GM19239 (cell line): ENCODE measurements at regions not wholly inside any gene's neighbourhood (a gene's known extent, or its start where the extent isn't known, plus 50 kb on each side); places are given as distances from the start of the nearest gene placed in this dataset.
"Not testable (repeated sequence)": the region's sequence is repeated elsewhere in the genome, so short reads cannot be mapped to it uniquely, and the experiment has no call there.

Experiments used
- DNase-seq: peaks from one replicate; pipeline ENCODE4 v3.0.0; 2011; ENCODE audit warnings: low spot score; ENCODE audit not compliant: insufficient read length
- FAIRE-seq: peaks from 2 replicates; lab custom pipeline; 2011; peaks lifted over from hg19 to GRCh38; lab: Jason Lieb, UNC

DNA sequence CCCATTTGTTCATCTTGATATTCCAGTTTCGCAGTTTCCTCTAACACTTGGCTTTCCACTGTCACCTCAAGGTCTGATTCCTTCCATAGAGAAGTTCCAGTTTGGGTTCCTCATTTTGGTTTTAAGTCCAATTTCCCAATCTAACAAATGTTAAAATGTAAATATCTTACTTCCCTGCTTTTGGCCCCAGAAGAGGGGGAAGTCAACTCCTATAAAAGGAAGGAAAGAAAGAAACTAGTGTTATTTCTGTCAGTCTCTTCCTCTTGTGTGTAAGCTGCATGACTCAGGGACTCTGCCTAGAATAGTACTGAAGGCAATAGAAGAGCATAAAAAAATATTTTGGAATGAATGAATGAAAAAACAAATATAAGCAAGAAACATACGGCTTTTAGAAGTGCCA, 127.5 kb upstream of the CCNG1 start:
- DNase-seq (no peak), FAIRE-seq (no peak)

GRCh38 chr5:163310997-163311396, 126.4 kb upstream of the CCNG1 start:
- DNase-seq, result no peak
- FAIRE-seq, result peak; percentile 11

GRCh38 chr5:163312598-163312997, 124.8 kb upstream of the CCNG1 start:
- DNase-seq (no peak), FAIRE-seq (no peak)

GRCh38 chr5:163313049-163313448, 124.3 kb upstream of the CCNG1 start:
- DNase-seq, FAIRE-seq: not testable (repeated sequence)

GRCh38 chr5:163316374-163316773, 121.0 kb upstream of the CCNG1 start:
- DNase-seq, FAIRE-seq: not testable (repeated sequence)

- DNase-seq (no peak), FAIRE-seq (no peak)
Observed at GRCh38 chr5:163318707-163319106, 118.7 kb upstream of the CCNG1 start.

- FAIRE-seq, result no peak
- DNase-seq, result no peak
Observed at GRCh38 chr5:163321511-163321910, 115.9 kb upstream of the CCNG1 start.

- DNase-seq (no peak), FAIRE-seq (no peak)
Observed at GRCh38 chr5:163330723-163331668, 106.4 kb upstream of the CCNG1 start.

DNA sequence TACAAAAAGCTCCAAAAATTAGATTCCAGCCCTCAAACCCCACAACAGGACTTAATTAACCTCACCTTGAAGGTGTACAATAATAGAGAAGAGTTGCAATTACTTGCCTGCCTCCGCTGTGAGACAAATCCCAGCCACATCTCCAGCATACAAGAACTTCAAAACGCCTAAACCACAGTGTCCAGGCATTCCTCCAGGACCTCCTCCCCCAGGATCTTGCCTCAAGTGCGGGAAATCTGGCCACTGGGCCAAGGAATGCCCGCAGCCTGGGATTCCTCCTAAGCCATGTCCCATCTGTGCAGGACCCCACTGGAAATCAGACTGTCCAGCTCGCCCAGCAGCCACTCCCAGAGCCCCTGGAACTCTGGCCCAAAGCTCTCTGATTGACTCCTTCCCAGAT, 101.3 kb upstream of the CCNG1 start:
- not testable (repeated sequence) for DNase-seq, FAIRE-seq

- no peak for DNase-seq
- FAIRE-seq, result no peak
Observed at GRCh38 chr5:163339148-163339547, 98.2 kb upstream of the CCNG1 start.

GRCh38 chr5:163340378-163340777, 97.0 kb upstream of the CCNG1 start:
- not testable (repeated sequence) for DNase-seq, FAIRE-seq

- FAIRE-seq, result no peak
Observed at GRCh38 chr5:163342306-163342705, 95.1 kb upstream of the CCNG1 start.

DNA sequence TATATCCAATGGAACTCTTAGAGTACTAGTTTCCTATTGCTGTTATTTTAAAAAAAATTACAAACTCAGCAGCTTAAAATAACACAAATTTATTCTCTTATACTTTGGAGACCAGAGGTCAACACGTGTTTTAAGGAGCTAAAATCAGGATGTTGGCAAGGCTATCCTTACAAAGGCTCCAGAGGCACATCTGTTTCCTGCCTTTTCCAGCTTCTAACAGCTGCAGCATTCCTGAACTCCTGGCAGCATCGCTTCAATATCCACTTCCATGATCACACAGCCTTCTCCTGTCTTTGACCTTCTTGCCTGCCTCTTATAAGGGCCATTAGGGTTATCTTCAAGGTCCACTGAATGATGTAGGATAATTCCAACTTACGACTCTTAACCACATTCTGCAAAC, 92.2 kb upstream of the CCNG1 start:
- FAIRE-seq, result no peak

More at GRCh38 chr5:163342306-163342705, 95.1 kb upstream of the CCNG1 start:
- DNase-seq, result no peak

DNA sequence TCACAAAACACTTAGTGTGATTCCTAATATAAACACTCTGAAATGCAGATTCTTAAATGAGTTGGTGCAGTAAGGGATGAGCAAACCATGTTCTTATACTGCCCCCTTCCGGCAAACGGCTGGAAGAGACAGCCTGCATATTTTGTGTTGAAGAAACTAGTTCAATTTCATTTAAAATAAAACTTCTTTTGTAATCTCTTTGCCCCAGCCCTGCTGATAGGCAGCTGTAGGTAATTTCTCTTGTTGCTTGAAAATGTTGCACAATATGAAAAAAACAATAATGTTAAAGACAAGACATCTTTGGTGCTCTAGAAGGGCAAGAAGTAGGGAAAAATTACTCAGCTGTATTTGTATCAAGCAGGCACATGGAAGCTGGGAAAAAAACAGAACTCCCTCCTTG, 89.7 kb upstream of the CCNG1 start:
- peak; percentile 32 for DNase-seq
- FAIRE-seq, result peak; percentile 83

More for the DNA sequence above, 92.2 kb upstream of the CCNG1 start:
- DNase-seq, result no peak

DNA sequence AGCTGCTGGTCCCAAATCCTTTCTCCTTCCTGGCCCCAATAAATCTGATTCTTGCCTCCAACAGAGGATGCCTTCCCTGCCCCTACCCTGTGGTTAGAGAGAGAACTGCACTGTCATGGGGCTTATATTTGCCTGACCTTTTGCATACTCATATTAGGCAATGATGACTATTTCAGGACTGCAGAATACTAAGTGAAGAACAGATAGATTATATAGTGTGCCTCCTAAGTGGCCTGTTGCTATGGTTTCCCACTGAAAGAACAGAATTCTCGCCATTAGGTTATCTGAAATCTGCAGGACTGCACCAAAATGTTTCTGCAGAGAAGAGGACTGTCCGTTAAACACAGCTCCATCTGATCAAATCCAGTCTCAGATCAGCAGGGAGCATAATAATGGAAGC, 87.3 kb upstream of the CCNG1 start:
- DNase-seq (no peak), FAIRE-seq (no peak)

- FAIRE-seq, result no peak
- no peak for DNase-seq
Observed at GRCh38 chr5:163352531-163352930, 84.9 kb upstream of the CCNG1 start.

GRCh38 chr5:163355811-163356210, 81.6 kb upstream of the CCNG1 start:
- not testable (repeated sequence) for DNase-seq, FAIRE-seq

DNA sequence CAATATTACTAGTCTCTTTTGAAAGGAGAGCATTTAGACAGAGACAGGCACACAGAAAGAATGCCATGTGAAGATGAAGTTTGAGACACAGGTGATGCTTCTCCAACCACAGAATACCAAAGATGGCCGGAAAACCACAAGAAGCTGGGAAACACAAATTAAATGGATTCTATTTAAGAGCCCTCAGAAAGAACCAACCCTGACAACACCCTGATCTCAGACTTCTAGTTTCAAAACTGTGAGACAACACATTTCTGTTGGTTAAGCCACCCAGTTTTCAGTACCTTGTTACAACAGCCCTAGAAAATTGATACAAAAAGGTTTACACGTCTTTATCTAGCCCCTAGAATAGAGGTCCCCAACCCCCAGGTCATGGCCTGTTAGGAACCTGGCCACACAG, 79.8 kb upstream of the CCNG1 start:
- no peak for FAIRE-seq
- DNase-seq, result no peak

- DNase-seq (no peak), FAIRE-seq (no peak)
Observed at GRCh38 chr5:163360656-163361055, 76.7 kb upstream of the CCNG1 start.

GRCh38 chr5:163361450-163361849, 75.9 kb upstream of the CCNG1 start:
- DNase-seq (no peak), FAIRE-seq (no peak)

- no peak for DNase-seq
- FAIRE-seq, result no peak
Observed at GRCh38 chr5:163362840-163363371, 74.5 kb upstream of the CCNG1 start.
